GM12874 (cell line): ENCODE measurements at regions not wholly inside any gene's neighbourhood (a gene's known extent, or its start where the extent isn't known, plus 50 kb on each side); places are given as distances from the start of the nearest gene placed in this dataset.

Experiments used
- TF ChIP-seq, protein P1 (sequence below): IDR thresholded peaks from 2 replicates; pipeline ENCODE4 v1.5.1; 2011; ENCODE audit warnings: low read depth, mild to moderate bottlenecking, control low read depth, low read length, moderate library complexity; ENCODE audit not compliant: insufficient read depth

DNA sequence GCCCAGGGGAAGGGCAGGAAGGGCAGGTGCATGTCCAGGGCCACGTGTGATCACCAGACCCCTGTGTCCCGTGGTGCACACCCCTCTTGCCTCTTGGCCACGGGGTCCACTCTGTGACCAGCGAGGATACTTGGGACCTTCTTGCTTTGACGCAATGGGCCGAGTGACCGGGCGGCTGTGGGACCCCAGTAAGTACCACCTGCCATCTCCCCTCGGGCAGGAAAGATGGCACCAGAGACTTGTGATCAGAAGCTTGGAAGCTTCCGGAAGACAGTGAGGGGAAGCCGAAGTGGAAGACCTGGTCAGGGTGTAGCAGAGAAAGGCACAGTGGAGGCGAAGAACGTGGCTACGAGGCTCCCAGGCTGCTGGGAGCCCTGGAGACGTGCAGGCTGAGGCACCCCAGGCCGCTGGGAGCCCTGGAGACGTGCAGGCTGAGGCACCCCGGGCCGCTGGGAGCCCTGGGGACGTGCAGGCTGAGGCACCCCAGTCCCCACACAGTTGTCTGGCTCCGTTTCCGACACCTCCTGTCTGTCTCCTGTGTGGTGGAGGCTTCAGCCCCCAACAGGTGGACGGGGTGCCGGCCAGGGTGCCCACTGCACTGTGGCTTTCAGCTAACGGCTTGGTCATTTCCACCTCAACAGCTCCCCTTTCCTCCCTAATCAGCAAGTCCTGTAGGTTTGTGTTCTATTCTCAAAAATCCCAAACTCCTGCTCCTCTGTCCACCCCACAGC, 663.5 kb downstream of the BRD1 start:
- TF ChIP-seq, protein P1, sequence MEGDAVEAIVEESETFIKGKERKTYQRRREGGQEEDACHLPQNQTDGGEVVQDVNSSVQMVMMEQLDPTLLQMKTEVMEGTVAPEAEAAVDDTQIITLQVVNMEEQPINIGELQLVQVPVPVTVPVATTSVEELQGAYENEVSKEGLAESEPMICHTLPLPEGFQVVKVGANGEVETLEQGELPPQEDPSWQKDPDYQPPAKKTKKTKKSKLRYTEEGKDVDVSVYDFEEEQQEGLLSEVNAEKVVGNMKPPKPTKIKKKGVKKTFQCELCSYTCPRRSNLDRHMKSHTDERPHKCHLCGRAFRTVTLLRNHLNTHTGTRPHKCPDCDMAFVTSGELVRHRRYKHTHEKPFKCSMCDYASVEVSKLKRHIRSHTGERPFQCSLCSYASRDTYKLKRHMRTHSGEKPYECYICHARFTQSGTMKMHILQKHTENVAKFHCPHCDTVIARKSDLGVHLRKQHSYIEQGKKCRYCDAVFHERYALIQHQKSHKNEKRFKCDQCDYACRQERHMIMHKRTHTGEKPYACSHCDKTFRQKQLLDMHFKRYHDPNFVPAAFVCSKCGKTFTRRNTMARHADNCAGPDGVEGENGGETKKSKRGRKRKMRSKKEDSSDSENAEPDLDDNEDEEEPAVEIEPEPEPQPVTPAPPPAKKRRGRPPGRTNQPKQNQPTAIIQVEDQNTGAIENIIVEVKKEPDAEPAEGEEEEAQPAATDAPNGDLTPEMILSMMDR, result no peak

- TF ChIP-seq, protein P1, result no peak
These were observed 664.3 kb downstream of the BRD1 start for GRCh38 chr22:49163258-49163959.

DNA sequence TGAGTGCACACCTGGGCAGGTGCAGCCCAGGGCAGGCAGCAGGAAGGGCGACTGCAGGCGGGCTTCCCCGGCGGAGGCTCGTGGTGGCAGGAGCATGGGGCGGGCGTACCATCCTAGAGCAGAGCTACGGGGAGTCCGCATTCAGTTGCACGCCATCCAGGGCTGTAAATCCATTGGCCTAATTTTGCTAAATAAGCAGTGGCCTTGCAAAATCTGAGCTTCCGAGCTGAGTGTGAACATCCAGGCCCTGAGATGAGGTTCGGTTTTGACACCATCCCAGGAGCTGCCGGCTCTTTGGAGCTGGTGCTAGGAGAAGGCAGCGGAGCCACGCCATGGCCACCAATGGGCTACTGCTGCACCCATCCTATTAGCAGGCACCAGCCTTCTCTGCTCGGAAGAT, 664.8 kb downstream of the BRD1 start:
- TF ChIP-seq, protein P1, result no peak

- TF ChIP-seq, protein P1, result no peak
These were observed 666.4 kb downstream of the BRD1 start for GRCh38 chr22:49161002-49161850.

- TF ChIP-seq, protein P1, result no peak
These were observed 667.2 kb downstream of the BRD1 start for GRCh38 chr22:49160261-49161001.

DNA sequence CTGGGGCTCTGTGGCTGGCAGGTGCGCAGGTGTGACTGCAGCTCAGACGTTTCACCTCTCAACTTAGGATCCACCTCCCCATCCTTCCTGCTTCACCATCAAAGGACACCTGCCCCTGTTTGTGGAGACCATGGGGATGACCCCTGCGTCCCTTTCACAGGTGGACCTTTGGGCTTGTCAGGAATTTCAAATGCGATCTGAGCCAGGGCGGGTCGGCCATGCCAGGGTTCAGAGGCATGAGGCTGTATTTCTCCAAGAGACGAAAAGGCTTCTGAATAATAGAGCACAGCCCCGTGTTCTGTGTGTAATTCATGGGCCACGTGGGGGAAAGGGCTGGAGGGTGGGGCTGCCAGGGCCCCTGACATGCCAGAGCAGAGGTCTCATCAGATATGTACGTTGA, 668.0 kb downstream of the BRD1 start:
- TF ChIP-seq, protein P1, result no peak
